Upper lobe of right lung (tissue), 1 donor: ENCODE measurements at regions not wholly inside any gene's neighbourhood (a gene's known extent, or its start where the extent isn't known, plus 50 kb on each side); places are given as distances from the start of the nearest gene placed in this dataset.

ENCODE experiments used
- ATAC-seq: fragments of 200-7000 bp; cut with Tn5 transposase; one replicate; pipeline ENCODE4 v1.9.1; 2020; ENCODE audit warnings: mild to moderate bottlenecking, moderate library complexity
- DNase-seq: peaks from one replicate; pipeline ENCODE4 v3.0.0-alpha.2; 2020
- H3K27ac ChIP-seq: fragments of 200-600 bp; one replicate; pipeline ENCODE4 v1.8.0; 2022
- H3K27me3 ChIP-seq: fragments of 200-600 bp; one replicate; pipeline ENCODE4 v1.8.0; 2022; ENCODE audit warnings: mild to moderate bottlenecking
- H3K36me3 ChIP-seq: fragments of 200-600 bp; one replicate; pipeline ENCODE4 v1.8.0; 2022
- H3K4me1 ChIP-seq: fragments of 200-600 bp; one replicate; pipeline ENCODE4 v1.8.0; 2022
- H3K4me3 ChIP-seq: fragments of 200-600 bp; one replicate; pipeline ENCODE4 v1.8.0; 2022; ENCODE audit warnings: mild to moderate bottlenecking
- H3K9me3 ChIP-seq: fragments of 200-600 bp; one replicate; pipeline ENCODE4 v1.8.0; 2022
- intact Hi-C: fragments of 100-400 bp; cut with DNase I; formaldehyde crosslinking; loops from one replicate; pipeline ENCODE4 v1.11.0; 2022
- TF ChIP-seq, protein P1 (sequence below): fragments of 200-600 bp; IDR thresholded peaks from one replicate; pipeline ENCODE4 v1.8.0; 2022; ENCODE audit warnings: antibody characterized with exemption
- donor health status: DM: no; HTN: yes; CAD: no; lungs with severe emphysema.

DNA sequence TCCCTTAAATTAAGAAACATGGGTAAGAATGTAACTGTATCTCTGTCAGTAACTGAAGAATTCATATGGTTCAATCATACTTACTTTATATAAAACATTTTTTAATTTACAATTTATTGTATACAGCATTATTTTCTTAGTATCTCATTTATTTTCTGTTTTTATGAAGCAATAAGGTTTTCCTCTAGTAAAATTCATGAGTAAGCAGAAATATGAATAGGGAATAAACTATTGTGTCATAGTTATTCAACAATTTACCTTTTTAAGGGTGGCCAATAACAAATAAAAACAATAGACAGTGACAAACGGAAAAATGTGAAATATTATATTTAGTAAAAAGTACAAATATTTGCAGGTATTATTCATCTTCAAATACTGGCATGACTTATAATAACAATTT, 624.4 kb downstream of the TECRL start:
- TF ChIP-seq, protein P1, sequence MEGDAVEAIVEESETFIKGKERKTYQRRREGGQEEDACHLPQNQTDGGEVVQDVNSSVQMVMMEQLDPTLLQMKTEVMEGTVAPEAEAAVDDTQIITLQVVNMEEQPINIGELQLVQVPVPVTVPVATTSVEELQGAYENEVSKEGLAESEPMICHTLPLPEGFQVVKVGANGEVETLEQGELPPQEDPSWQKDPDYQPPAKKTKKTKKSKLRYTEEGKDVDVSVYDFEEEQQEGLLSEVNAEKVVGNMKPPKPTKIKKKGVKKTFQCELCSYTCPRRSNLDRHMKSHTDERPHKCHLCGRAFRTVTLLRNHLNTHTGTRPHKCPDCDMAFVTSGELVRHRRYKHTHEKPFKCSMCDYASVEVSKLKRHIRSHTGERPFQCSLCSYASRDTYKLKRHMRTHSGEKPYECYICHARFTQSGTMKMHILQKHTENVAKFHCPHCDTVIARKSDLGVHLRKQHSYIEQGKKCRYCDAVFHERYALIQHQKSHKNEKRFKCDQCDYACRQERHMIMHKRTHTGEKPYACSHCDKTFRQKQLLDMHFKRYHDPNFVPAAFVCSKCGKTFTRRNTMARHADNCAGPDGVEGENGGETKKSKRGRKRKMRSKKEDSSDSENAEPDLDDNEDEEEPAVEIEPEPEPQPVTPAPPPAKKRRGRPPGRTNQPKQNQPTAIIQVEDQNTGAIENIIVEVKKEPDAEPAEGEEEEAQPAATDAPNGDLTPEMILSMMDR = no peak
- Histone ChIP-seq H3K27me3 (no peaks in the 10 kb centered on the region), H3K36me3 (no peaks in the 10 kb centered on the region), H3K4me1 (no peaks in the 10 kb centered on the region), H3K4me3 (no peak overlapping the region), H3K9me3 (no peaks in the 10 kb centered on the region), H3K27ac (no peak overlapping the region)
- intact Hi-C loops = no loop called here
- no peak for DNase-seq
- no peak for ATAC-seq

DNA sequence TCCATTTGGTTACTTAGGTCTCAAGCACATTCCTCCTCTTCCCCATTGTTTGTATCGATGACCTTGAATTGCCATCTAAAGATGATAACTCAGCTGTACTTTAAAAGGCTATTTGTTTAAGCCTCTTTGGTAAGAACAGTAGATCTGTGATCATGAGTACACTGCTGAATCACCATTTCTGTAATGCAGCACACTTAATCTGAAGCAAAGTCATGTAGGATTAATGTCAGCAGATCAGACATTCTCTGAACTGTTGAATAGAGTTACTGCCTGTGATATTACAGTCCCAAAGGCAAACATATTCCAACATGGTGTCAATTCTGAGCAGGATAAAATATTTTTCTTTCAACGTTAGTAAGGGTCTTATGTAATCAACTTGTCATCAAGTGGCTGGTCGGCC, 631.6 kb downstream of the TECRL start:
- TF ChIP-seq, protein P1 = no peak
- intact Hi-C loops = no loop called here
- no peak for DNase-seq
- Histone ChIP-seq H3K36me3 (no peaks in the 10 kb centered on the region), H3K4me1 (no peaks in the 10 kb centered on the region), H3K27me3 (no peaks in the 10 kb centered on the region), H3K27ac (no peak overlapping the region), H3K9me3 (no peaks in the 10 kb centered on the region), H3K4me3 (no peak overlapping the region)
- ATAC-seq = no peak

- ATAC-seq (no peak), DNase-seq (no peak)
- Histone ChIP-seq H3K4me3 (no peak overlapping the region), H3K9me3 (no peaks in the 10 kb centered on the region), H3K4me1 (no peaks in the 10 kb centered on the region), H3K36me3 (no peaks in the 10 kb centered on the region), H3K27ac (no peak overlapping the region), H3K27me3 (no peaks in the 10 kb centered on the region)
- intact Hi-C loops = no loop called here
- TF ChIP-seq, protein P1 = no peak
Observed at GRCh38 chr4:63764400-63764799, 644.9 kb downstream of the TECRL start.

GRCh38 chr4:63757929-63758328, 651.3 kb downstream of the TECRL start:
- Histone ChIP-seq H3K27ac (no peak overlapping the region), H3K9me3 (no peaks in the 10 kb centered on the region), H3K4me3 (no peak overlapping the region), H3K36me3 (no peaks in the 10 kb centered on the region), H3K4me1 (no peaks in the 10 kb centered on the region), H3K27me3 (no peaks in the 10 kb centered on the region)
- TF ChIP-seq, protein P1 = no peak
- no peak for ATAC-seq
- DNase-seq = no peak
- intact Hi-C loops = no loop called here

DNA sequence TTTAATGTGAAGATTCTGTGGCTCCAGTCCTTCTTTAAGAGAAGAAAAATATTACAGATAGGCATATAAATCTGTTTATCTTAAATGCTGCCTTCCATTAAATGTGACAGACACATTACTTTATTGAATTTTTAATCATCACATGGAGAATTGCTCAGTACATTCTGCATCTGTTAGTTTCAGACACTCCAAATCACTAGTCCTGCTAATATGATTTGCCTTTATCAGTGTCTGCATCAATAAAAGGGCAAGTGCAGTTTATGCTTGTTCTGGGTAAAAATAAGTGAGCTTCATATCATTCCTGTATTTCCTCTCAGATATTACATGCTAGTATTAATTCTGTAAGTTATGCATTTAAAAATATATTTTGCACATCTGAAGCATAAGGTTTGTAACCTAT, 666.4 kb downstream of the TECRL start:
- ATAC-seq = no peak

DNA sequence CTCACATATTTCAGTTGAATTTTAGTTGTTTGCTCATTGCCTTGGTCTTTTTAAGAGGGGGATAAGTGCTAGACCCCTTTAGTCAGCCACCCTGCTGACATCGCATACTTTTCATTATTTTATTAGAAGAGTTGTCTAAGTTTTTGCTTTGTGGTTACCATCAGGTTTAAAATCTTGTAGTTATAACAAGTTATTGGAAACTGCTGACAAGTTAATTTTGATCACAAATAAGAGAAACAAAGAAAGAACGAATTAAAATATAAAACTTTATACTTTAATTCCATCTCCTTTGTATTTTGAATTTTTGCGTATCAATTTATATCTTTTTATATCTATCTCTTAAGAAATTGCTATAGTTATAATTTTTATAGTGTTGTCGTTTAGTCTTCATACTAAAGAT, 679.7 kb downstream of the TECRL start:
- ATAC-seq = no peak
- H3K27me3 ChIP-seq = no peaks in the 10 kb centered on the region
- H3K4me1 ChIP-seq = no peaks in the 10 kb centered on the region
- no peaks in the 10 kb centered on the region for H3K36me3 ChIP-seq
- H3K4me3 ChIP-seq = no peak overlapping the region
- no peaks in the 10 kb centered on the region for H3K9me3 ChIP-seq
- TF ChIP-seq, protein P1 = no peak
- H3K27ac ChIP-seq = no peak overlapping the region
- DNase-seq = no peak
- intact Hi-C loops = no loop called here

More for the DNA sequence above, 666.4 kb downstream of the TECRL start:
- Histone ChIP-seq H3K27ac (no peak overlapping the region), H3K36me3 (no peaks in the 10 kb centered on the region), H3K4me3 (no peak overlapping the region), H3K27me3 (no peaks in the 10 kb centered on the region), H3K4me1 (no peaks in the 10 kb centered on the region), H3K9me3 (no peaks in the 10 kb centered on the region)
- no peak for DNase-seq
- TF ChIP-seq, protein P1 = no peak
- intact Hi-C loops = no loop called here
